GM19328 (cell line): ENCODE measurements at regions not wholly inside any gene's neighbourhood (a gene's known extent, or its start where the extent isn't known, plus 50 kb on each side); places are given as distances from the start of the nearest gene placed in this dataset.

Source experiments
- ATAC-seq: cut with Tn5 transposase; IDR thresholded peaks from one replicate; pipeline ENCODE4 v1.9.1; 2021; ENCODE audit warnings: mild to moderate bottlenecking, moderate library complexity; ENCODE audit not compliant: unreplicated experiment

GRCh38 chr21:35770101-35770945, 290.0 kb downstream of the SETD4 start:
- no peak for ATAC-seq

GRCh38 chr21:35768187-35768586, 292.1 kb downstream of the SETD4 start:
- no peak for ATAC-seq

DNA sequence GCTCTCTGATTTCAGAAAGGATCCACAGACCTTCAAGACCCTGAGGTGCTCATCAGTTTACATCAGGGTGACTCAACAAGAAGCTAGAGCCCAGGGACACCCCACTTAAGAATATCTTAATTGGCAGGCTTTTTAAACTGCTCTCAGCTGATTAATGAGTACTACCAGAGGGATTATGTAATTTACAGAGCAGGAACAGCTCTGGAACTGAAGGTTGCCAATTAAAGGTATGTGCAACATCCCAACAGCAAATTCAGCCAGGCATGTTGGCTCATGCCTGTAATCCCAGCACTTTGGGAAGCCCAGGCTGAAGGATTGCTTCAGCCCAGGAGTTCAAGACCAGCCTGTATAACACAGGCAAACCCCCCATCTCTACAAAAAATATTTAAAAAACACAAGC, 295.7 kb downstream of the SETD4 start:
- ATAC-seq, result no peak

DNA sequence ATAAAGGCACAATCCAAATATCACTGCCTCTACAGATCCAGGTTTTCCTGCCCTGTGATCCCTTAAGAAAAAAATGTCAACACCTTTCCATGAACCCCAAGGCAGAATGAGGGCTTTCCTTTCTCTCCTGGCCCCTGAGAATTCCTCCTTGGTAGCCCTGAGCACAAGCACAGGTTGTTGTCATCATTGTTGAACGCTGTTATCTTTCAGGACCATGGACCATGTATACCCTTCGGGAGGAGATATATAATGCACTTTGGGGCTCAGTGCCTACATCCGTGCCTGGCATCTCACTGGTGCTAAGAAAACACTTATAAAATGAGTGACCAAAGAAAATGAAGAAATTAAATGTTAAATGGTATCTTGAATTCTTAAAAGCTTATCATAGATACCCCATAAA, 296.2 kb downstream of the SETD4 start:
- ATAC-seq, result no peak

DNA sequence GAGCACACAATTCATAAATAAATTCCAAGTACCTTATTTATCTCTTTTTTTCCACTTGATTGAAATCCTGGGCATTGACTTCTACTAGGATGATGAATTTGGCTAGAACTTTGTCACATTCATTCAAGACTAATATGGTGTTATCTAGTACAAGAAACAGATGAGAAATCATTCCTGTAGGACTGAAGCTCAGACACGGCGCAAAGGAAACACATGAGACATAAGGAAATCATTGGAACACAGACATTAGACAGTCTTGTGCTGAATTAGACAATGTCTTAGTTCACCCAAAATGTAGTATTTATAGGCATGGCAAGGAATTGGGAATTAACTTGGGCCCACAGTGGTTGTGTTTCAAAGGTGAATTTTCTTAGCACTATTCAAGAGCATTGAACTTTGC, 305.7 kb downstream of the SETD4 start:
- no peak for ATAC-seq

DNA sequence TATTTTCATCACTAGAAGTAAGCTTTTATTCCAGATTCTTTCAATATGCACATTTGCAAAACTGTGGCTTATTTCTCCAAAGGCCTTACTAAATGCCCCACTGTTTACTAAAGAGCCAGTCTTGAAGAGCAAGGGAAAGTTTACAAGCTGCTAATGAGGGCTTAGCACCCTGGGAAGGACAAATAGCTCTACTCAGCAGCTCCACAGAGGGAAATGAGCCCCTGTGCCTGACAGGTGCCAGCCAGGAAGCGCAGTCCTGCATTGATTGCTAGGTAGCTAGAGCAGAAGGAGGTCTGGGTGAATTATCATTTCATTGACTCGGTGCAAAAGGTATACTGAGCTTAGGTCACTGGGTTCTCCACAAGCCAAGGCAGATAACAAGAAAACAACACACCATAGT, 307.0 kb downstream of the SETD4 start:
- no peak for ATAC-seq

GRCh38 chr21:35751171-35751570, 309.2 kb downstream of the SETD4 start:
- ATAC-seq, result no peak

GRCh38 chr21:35749904-35750303, 310.4 kb downstream of the SETD4 start:
- no peak for ATAC-seq

DNA sequence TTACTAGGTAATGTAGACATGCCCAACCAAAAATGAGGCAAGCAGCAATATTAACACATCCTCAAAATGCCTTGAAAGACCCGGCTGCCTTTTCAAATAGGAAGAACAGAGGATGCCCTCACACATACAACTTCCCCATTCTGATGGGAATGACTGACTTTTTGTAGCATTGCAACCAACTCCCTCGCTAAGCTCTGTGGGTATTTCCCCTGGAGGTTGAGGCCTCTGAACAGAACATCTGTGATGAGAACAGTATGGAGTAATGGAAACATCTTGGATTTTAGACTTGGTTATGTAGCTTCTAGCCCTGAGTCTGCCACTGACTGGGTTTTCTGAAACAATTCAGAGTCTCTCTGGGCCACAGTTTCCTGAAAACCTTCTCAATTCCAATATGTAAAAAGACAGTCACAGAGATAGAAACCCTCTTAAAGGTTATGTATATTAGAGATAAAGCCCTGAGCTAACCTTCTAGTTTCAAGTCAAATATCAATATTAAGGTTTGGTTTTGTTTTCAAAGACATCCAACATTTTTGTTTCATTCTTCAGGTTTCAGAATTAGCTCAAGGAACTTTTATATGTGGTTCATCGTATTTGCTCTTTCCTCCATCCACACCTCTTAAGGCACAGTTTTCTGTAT, 311.5 kb downstream of the SETD4 start:
- no peak for ATAC-seq

GRCh38 chr21:35743571-35743970, 316.8 kb downstream of the SETD4 start:
- no peak for ATAC-seq

- no peak for ATAC-seq
Observed at GRCh38 chr21:35738347-35738961, 321.9 kb downstream of the SETD4 start.

- ATAC-seq, result no peak
Observed at GRCh38 chr21:35737899-35738346, 322.4 kb downstream of the SETD4 start.

- no peak for ATAC-seq
Observed at GRCh38 chr21:35737449-35737848, 322.9 kb downstream of the SETD4 start.

DNA sequence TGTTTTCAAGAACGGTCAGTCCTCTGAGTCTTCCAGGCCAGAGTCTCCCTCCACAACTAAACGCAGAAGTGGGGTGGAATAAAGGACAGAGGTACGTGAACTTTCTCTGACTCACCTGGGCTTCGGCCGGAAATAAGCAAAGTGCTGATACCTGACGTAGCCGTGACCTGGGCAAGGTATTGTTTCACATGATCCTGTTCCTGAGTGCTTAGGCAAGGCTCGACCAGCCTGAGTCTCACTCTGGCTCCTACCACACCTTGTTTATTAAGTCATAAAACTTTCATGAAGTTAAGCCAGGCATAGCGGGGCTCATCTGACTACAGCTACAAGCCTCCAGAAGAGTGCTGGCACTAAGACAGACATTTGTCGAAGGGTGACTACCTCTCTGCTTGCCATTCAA, 327.5 kb downstream of the SETD4 start:
- no peak for ATAC-seq

- ATAC-seq, result no peak
Observed at GRCh38 chr21:35730325-35730724, 330.0 kb downstream of the SETD4 start.

GRCh38 chr21:35727830-35728229, 332.5 kb downstream of the SETD4 start:
- ATAC-seq, result no peak

- no peak for ATAC-seq
Observed at GRCh38 chr21:35724156-35724555, 336.2 kb downstream of the SETD4 start.

DNA sequence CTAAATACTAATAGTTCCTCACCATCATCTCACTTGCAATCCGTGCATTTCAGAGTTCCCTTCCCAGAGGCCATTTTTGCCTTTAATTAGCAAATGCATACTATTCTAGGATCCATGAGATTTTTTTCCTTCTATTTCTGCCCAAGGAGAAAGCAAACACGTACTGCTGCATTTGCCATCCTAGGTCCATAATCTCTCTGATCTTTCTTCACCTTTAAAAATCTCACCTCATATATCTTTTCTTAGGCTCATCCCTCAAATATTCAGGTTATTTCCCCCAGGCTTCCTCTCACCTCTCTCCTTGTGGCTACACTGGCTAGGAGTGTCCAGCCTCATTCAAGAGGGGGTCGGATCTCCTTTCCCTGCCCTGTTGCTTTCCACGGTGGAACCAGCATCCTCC, 338.6 kb downstream of the SETD4 start:
- ATAC-seq, result no peak

DNA sequence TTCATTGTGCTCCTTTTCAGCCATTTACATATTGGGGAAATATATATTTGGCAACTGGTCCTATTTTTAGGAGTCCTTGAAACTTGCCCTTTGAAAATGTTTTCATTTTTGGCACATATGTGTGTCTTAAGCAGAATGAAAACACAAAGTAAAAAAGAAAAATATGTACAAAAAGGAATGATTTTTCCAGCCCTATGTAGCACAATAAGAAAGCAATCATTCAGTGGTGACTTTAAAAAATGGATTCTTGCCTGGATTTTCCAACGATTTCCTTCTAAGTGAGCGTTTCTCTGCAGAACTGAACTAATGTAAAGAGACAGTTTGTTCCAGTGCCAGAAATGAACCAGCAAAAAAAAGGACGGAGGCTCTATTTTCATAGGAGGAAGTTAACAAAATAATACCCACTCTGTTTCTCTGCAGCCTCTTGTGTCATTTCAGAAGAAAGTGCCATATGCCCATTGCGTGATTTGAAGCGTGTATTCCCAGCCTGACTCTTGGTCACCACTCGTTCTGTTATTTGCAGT, 340.1 kb downstream of the SETD4 start:
- no peak for ATAC-seq

- no peak for ATAC-seq
Observed at GRCh38 chr21:35719080-35719479, 341.2 kb downstream of the SETD4 start.

DNA sequence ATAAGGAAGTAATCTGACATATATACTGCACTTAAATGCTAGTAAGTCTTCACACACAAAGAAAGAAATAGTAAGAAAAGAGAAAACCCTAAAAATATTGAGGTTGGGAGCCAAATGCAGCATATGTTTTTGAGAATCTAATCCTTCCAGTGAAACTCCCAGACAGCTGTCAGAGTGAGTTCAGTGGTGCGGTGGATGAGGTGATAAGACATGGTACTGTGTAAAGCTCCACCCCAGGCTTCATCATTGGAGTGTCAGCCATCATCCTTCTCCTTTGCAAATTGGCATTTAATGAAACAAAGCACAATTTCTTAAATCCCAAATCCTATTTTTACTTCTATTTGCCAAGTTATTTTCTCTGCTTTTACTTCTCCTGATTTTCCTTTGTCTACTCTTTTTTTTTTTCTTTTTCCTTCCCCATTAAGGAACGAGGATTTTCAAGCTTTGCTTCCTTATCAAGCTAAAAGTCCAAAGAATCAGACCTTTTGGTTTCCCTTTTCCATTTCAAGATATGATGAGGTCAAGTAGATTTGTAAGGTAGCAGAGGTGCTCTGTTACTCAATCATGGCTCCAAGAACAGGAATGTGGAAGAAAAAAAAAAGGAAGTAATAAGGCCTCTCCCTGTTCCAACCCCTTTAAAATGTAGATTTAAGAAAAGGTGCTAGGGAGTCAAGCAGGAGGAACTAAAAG, 343.3 kb downstream of the SETD4 start:
- ATAC-seq, result no peak
